ENCODE measurements at regions not wholly inside any gene's neighbourhood (a gene's known extent, or its start where the extent isn't known, plus 50 kb on each side); places are given as distances from the start of the nearest gene placed in this dataset.
"Not testable (repeated sequence)": the region's sequence is repeated elsewhere in the genome, so short reads cannot be mapped to it uniquely, and the experiment has no call there.

DNA sequence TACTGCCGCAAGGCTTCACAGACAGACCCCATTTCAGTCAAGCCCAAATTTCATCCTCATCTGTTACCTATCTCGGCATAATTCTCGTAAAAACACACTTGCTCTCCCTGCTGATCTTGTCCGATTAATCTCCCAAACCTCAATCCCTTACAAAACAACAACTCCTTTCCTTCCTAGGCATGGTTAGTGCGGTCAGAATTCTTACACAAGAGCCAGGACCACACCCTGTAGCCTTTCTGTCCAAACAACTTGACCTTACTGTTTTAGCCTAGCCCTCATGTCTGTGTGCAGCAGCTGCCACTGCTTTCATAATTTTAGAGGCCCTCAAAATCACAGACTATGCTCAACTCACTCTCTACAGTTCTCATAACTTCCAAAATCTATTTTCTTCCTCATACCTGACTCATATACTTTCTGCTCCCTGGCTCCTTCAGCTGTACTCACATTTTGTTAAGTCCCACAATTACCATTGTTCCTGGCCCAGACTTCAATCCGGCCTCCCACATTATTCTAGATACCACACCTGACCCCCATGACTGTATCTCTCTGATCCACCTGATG is 227.5 kb upstream of the DUSP10 start:
- not testable (repeated sequence) for TF ChIP-seq EP300 (IDR thresholded peaks at IDR 0.05; ENCODE audit: low read depth); POLR2A (IDR thresholded peaks at IDR 0.05)
- TF ChIP-seq, protein P1, sequence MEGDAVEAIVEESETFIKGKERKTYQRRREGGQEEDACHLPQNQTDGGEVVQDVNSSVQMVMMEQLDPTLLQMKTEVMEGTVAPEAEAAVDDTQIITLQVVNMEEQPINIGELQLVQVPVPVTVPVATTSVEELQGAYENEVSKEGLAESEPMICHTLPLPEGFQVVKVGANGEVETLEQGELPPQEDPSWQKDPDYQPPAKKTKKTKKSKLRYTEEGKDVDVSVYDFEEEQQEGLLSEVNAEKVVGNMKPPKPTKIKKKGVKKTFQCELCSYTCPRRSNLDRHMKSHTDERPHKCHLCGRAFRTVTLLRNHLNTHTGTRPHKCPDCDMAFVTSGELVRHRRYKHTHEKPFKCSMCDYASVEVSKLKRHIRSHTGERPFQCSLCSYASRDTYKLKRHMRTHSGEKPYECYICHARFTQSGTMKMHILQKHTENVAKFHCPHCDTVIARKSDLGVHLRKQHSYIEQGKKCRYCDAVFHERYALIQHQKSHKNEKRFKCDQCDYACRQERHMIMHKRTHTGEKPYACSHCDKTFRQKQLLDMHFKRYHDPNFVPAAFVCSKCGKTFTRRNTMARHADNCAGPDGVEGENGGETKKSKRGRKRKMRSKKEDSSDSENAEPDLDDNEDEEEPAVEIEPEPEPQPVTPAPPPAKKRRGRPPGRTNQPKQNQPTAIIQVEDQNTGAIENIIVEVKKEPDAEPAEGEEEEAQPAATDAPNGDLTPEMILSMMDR (IDR thresholded peaks at IDR 0.05), result not testable (repeated sequence)
